Stimulated activated CD4-positive, alpha-beta T cell treated with anti-CD3 and anti-CD28 coated beads, Interleukin-12 subunit alpha, Interleukin-12 subunit beta, amount 100 ng/mL, for 4 hours (primary cell): ENCODE measurements at regions not wholly inside any gene's neighbourhood (a gene's known extent, or its start where the extent isn't known, plus 50 kb on each side); places are given as distances from the start of the nearest gene placed in this dataset.
"Not testable (repeated sequence)": the region's sequence is repeated elsewhere in the genome, so short reads cannot be mapped to it uniquely, and the experiment has no call there.

ENCODE experiments used
- DNase-seq: peaks from one replicate; pipeline ENCODE4 v3.0.0-alpha.2; 2020

GRCh38 chr17:33922971-33923370 is 332.1 kb upstream of the CCL2 start:
- no peak for DNase-seq

DNA sequence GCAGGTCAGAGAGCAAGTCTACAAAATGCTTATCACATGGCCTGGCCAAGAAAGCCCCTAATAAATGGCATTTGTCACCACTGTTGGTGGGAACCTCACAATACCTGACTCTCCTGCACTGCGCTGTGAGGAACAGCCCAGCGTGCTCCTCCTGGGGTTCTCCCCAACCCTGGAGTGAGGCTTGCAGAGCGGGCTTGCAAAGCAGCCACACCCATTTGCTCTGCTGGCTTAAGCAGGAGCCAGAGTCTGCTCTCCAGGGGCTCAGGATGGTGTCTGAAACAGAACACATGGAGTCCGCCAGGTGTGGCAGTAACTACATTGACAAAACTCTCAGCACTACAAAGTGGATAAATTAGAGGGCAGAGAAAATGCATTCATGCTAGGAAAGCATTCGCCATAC is 331.0 kb upstream of the CCL2 start:
- DNase-seq, result no peak

DNA sequence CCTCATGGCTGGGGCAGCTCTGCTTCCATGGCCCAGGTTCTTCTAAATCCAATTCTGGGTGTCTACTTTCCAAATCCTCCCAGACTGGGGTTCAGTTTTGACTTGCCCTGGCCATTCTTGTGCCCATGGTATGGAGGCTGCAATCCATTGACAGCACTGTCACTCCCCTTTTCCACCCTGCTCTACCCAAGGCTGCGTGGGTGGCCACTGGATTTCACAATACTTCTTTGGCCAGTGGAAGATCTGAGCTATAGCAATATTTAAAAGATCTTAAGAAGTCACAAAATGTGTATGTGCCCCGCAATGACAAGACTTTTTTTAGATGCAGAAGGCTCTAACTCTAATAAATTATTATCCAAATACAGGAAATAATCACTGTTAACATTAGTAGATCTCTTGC is 329.4 kb upstream of the CCL2 start:
- DNase-seq, result no peak

DNA sequence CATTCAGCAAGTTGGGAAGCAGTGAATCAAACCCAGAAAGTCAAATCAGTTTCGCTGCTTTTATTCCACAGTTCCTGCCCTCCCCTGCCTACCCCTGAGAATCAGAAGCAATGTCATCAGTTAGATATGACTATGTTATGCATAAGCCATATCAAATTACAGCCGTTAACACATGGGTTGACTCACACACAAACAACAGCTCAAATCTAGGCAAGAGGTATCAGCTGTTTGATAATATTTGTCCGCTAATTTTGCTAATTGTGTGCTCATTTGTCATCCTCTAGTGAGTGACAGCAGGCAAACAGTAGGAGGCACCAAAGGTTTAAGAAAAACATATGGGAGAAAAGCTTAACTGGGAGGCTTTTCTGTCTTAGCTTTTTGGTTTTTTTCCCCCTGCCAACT is 327.4 kb upstream of the CCL2 start:
- DNase-seq, result no peak

GRCh38 chr17:33929181-33929724 is 325.8 kb upstream of the CCL2 start:
- no peak for DNase-seq

GRCh38 chr17:33931148-33931814 is 323.8 kb upstream of the CCL2 start:
- DNase-seq, result not testable (repeated sequence)

DNA sequence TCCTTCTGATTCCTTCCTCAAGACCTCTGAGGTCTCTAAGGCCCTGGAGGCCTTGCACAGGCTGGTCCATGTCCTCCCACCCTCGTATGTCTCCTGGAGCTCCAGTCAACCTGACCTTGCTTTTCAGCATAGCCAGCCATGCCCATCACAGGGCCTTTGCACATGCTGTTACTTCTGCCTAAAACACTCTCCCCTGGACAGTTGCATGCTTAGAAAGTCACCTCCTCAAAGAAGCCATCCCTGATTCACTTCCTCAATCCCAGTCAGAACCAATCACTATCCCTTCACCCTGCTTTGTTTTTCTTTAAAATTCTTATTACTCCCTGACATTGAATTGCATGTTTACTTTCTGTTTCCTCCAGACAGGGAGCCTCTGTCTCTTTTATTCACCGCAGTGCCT is 322.1 kb upstream of the CCL2 start:
- DNase-seq, result no peak

GRCh38 chr17:33933576-33933975 is 321.5 kb upstream of the CCL2 start:
- no peak for DNase-seq

GRCh38 chr17:33934696-33935095 is 320.4 kb upstream of the CCL2 start:
- no peak for DNase-seq

DNA sequence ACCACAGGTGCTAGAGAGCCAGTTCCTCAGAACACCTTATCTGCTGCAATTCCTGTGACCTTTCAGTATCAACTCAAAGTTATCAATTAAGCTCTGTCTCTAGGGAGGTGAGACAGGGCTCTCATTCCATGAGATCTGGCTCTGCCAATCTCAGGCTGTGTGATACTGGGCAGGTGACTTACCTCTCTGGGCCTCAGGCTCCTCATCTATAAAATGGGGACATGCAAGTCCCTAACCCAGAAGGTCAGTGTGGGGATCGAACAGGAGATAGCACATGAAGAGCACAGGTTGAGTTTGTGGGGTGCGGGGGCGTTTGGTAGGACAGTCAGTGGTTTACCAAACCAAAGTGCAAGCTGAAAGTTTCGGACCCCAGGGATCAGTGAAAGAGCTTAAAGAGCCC is 319.3 kb upstream of the CCL2 start:
- DNase-seq, result no peak

GRCh38 chr17:33936764-33937163 is 318.3 kb upstream of the CCL2 start:
- no peak for DNase-seq

DNA sequence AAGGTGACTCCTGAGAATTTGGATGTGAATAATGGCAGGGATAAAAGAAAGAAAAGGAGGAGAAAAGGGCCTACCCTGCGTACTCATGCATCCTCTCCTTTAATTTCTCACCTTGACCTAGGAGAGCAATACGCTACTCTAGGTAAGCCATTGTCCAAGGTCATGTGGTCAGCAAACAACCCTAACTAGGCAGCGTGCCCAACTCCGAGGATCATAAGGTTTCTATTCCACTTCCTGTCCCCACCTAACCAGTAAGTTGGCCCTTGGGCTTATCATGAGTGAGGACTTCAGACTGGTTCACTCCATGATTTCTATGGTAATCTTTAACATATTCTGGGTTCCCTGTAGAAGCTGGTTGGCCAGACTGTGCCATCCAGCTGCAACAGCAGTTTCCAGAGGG is 315.1 kb upstream of the CCL2 start:
- no peak for DNase-seq

- no peak for DNase-seq
These were observed 314.2 kb upstream of the CCL2 start for GRCh38 chr17:33940769-33941370.

GRCh38 chr17:33941744-33942143 is 313.3 kb upstream of the CCL2 start:
- DNase-seq, result no peak

DNA sequence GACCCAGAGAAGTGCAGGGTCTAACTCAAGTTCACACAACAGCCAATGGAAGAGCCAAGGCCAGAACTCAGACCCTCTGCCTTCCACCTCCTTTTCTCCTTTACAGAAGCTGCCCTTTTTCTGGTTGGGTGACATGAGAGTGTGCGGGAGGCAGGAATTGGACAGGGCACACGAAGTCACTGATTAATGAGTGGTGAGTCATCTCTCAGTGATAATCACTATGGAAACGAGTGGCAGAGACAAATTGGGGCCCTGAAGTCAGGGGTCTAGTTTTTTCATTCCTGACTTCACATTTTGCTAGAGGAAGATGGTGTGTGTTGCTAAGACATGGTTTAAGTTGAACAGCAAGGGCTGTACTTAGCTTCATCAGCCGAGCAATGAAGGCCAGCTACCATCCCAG is 312.7 kb upstream of the CCL2 start:
- DNase-seq, result no peak

DNA sequence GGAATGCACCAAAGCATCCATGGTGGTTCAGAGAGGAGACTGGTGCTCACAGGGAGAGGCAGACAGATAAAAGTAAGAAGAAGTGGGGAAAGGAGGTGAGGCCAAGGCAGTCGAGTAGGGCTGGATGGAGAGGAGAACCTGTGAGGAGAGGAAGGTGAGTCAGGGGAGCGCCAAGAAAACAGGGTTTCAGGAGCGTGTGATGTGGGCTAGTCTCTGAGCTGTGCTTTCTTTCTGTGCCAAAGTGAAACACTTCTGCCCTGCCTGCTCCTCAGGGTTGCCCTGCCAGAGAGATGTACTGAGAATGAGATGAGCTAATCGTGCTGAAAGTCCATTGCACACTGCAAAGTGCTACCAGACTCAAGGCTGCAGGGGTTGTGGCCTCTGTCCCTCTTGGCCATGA is 310.7 kb upstream of the CCL2 start:
- no peak for DNase-seq

DNA sequence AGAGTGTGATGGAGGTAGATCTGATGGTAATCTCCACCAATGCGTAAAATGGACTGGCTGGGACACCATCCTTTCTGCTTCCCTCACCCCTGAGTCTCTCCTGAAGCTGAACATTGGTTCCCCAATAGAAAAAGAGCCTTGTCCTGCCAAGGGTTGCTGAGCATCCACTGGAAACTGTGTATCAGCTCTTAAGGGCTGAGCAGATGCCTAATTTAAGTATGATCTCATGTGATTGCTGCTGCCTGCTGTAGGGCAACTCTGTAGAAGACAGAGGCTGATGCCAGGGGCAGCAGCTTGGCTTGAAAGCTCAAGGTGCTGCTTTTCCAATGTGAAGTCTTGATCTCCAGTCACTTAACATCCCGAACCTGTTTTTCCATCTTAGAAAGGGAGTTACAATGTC is 310.3 kb upstream of the CCL2 start:
- no peak for DNase-seq

DNA sequence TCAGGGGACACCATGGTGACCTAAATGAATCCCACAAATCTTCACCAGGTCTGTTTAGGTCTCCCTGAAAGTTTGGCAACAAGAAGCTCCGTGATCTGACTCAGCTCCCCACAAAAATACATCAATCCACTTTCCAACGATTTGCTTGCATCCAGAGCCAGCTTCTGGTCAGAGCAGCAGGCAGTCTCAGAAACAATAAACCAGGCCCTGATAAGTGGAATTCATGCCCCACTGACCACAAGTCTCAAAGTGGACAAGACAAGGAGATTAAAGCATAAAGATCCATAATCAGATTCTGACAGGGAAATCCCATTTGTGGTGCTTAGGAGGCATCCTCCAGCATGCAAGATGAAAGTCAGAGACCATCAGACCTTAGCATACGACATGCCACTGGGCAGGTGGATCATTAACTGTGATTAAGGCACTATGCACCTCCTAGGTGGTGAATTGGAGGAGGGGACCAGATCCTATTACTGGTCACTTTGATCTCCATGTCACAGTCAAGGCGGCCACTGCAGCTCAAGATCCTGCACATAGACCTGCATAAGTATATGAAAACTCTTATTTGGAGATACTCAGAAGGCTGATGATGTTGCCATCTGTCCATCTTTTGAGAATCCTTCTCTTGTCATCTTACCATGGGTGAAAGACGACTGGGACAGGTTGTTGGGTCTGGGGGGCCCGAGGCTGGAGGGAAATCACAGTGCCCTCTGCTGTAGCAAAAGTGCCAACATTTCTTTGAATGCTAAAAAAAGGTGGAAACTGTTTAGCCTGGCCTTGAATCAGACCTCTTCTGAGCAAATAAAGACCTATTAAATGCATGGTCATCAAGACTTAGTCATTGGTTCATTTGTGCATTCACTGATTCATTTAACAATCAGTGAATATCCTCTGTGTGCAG is 309.2 kb upstream of the CCL2 start:
- no peak for DNase-seq

DNA sequence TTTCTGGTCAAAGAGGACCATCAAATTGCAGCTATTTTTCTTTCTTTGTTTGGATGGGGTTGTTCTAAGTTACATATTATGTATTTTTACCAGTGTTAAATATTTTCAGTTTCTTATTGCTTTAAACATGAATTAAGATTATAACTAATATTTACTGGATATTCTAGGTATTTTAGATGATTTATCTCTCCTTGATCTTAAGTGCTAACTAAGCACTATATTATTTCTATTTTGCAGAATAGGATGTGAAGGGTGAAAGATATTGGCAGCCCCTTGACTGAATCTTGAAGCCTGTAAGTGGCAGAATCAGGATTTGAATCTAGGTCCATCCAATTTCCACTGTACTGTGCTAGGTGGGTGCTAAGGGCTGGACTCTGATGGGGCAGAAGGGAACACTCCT is 307.3 kb upstream of the CCL2 start:
- DNase-seq, result no peak

DNA sequence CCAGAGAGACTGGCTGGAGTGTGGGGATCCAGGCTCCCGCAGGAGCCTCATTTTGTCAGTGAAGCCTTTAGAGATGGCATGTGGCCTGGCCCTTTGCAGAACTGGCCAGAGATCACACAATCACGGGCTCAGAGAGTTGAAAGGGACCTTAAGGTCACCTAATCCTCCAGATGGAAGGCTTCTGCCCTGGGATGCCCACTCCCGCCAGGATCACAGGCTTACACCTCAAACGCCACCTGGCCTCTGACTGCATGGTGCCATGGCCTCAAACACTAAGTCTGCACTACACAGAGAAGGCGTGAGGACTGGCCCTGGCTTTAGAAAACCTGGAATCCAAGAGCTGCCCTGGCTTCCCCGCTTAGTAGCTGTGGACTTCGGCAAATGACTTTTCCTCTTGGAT is 306.8 kb upstream of the CCL2 start:
- no peak for DNase-seq

GRCh38 chr17:33949100-33949499 is 306.0 kb upstream of the CCL2 start:
- no peak for DNase-seq

GRCh38 chr17:33950061-33950460 is 305.0 kb upstream of the CCL2 start:
- DNase-seq, result no peak

- no peak for DNase-seq
These were observed 302.7 kb upstream of the CCL2 start for GRCh38 chr17:33952425-33952824.

GRCh38 chr17:33954597-33954996 is 300.5 kb upstream of the CCL2 start:
- DNase-seq, result no peak
